Activated T-cell treated with anti-CD3 and anti-CD28 coated beads for 48 hours (primary cell): ENCODE measurements at regions not wholly inside any gene's neighbourhood (a gene's known extent, or its start where the extent isn't known, plus 50 kb on each side); places are given as distances from the start of the nearest gene placed in this dataset.
"Not testable (repeated sequence)": the region's sequence is repeated elsewhere in the genome, so short reads cannot be mapped to it uniquely, and the experiment has no call there.

Experiments
- DNase-seq: peaks from one replicate; pipeline ENCODE4 v3.0.0-alpha.2; 2020; ENCODE audit warnings: low read depth

GRCh38 chr4:141346144-141346543, 125.4 kb downstream of the ZNF330 start:
- DNase-seq, result no peak

GRCh38 chr4:141347684-141348083, 127.0 kb downstream of the ZNF330 start:
- no peak for DNase-seq

- no peak for DNase-seq
Measured at GRCh38 chr4:141348125-141348524, 127.4 kb downstream of the ZNF330 start.

- DNase-seq, result no peak
Measured at GRCh38 chr4:141348573-141348972, 127.9 kb downstream of the ZNF330 start.

GRCh38 chr4:141349236-141349635, 128.5 kb downstream of the ZNF330 start:
- no peak for DNase-seq

- no peak for DNase-seq
Measured at GRCh38 chr4:141350122-141350905, 129.6 kb downstream of the ZNF330 start.

- DNase-seq, result no peak
Measured at GRCh38 chr4:141352331-141352730, 131.6 kb downstream of the ZNF330 start.

GRCh38 chr4:141352909-141353525, 132.3 kb downstream of the ZNF330 start:
- DNase-seq, result no peak

GRCh38 chr4:141356321-141356962, 135.7 kb downstream of the ZNF330 start:
- no peak for DNase-seq

- DNase-seq, result no peak
Measured at GRCh38 chr4:141356963-141357335, 136.3 kb downstream of the ZNF330 start.

- not testable (repeated sequence) for DNase-seq
Measured at GRCh38 chr4:141368241-141368640, 147.5 kb downstream of the ZNF330 start.

- no peak for DNase-seq
Measured at GRCh38 chr4:141371206-141371605, 150.5 kb downstream of the ZNF330 start.

GRCh38 chr4:141375855-141376254, 155.2 kb downstream of the ZNF330 start:
- no peak for DNase-seq

GRCh38 chr4:141376769-141377168, 156.1 kb downstream of the ZNF330 start:
- DNase-seq, result no peak

GRCh38 chr4:141387299-141387698, 166.6 kb downstream of the ZNF330 start:
- no peak for DNase-seq

- no peak for DNase-seq
Measured at GRCh38 chr4:141388481-141388880, 167.8 kb downstream of the ZNF330 start.

- DNase-seq, result no peak
Measured at GRCh38 chr4:141389649-141390048, 169.0 kb downstream of the ZNF330 start.

GRCh38 chr4:141390571-141390970, 169.9 kb downstream of the ZNF330 start:
- DNase-seq, result no peak

- no peak for DNase-seq
Measured at GRCh38 chr4:141391293-141391692, 170.6 kb downstream of the ZNF330 start.

GRCh38 chr4:141391771-141392170, 171.1 kb downstream of the ZNF330 start:
- no peak for DNase-seq

- DNase-seq, result no peak
Measured at GRCh38 chr4:141395246-141395830, 174.6 kb downstream of the ZNF330 start.

- no peak for DNase-seq
Measured at GRCh38 chr4:141395919-141396318, 175.2 kb downstream of the ZNF330 start.

- DNase-seq, result no peak
Measured at GRCh38 chr4:141402712-141403111, 182.0 kb downstream of the ZNF330 start.
